GM18508 (cell line): ENCODE measurements at regions not wholly inside any gene's neighbourhood (a gene's known extent, or its start where the extent isn't known, plus 50 kb on each side); places are given as distances from the start of the nearest gene placed in this dataset.
"Not testable (repeated sequence)": the region's sequence is repeated elsewhere in the genome, so short reads cannot be mapped to it uniquely, and the experiment has no call there.

Experiments used
- ATAC-seq: cut with Tn5 transposase; IDR thresholded peaks from one replicate; pipeline ENCODE4 v1.9.1; 2021; ENCODE audit warnings: moderate number of reproducible peaks; ENCODE audit not compliant: insufficient read depth, unreplicated experiment

- ATAC-seq = no peak
Observed at GRCh38 chr5:66408576-66408975, 187.6 kb upstream of the MAST4 start.

GRCh38 chr5:66410122-66410521, 186.1 kb upstream of the MAST4 start:
- no peak for ATAC-seq

GRCh38 chr5:66411701-66412100, 184.5 kb upstream of the MAST4 start:
- ATAC-seq = no peak

- no peak for ATAC-seq
Observed at GRCh38 chr5:66413931-66414330, 182.3 kb upstream of the MAST4 start.

- ATAC-seq = no peak
Observed at GRCh38 chr5:66415208-66415607, 181.0 kb upstream of the MAST4 start.

GRCh38 chr5:66416698-66417097, 179.5 kb upstream of the MAST4 start:
- no peak for ATAC-seq

GRCh38 chr5:66417781-66418180, 178.4 kb upstream of the MAST4 start:
- no peak for ATAC-seq

GRCh38 chr5:66423484-66423883, 172.7 kb upstream of the MAST4 start:
- ATAC-seq = no peak

GRCh38 chr5:66425842-66426241, 170.4 kb upstream of the MAST4 start:
- ATAC-seq = no peak

- ATAC-seq = no peak
Observed at GRCh38 chr5:66426259-66427138, 169.7 kb upstream of the MAST4 start.

- ATAC-seq = no peak
Observed at GRCh38 chr5:66427139-66427442, 169.1 kb upstream of the MAST4 start.

- no peak for ATAC-seq
Observed at GRCh38 chr5:66436721-66437120, 159.5 kb upstream of the MAST4 start.

- ATAC-seq = no peak
Observed at GRCh38 chr5:66438087-66438486, 158.1 kb upstream of the MAST4 start.

- no peak for ATAC-seq
Observed at GRCh38 chr5:66438696-66439095, 157.5 kb upstream of the MAST4 start.

GRCh38 chr5:66440202-66440680, 156.0 kb upstream of the MAST4 start:
- ATAC-seq = peak; percentile 83

- ATAC-seq = no peak
Observed at GRCh38 chr5:66441351-66441750, 154.8 kb upstream of the MAST4 start.

- ATAC-seq = no peak
Observed at GRCh38 chr5:66442951-66443445, 153.2 kb upstream of the MAST4 start.

GRCh38 chr5:66443462-66444130, 152.6 kb upstream of the MAST4 start:
- no peak for ATAC-seq

GRCh38 chr5:66448070-66448469, 148.1 kb upstream of the MAST4 start:
- not testable (repeated sequence) for ATAC-seq

- no peak for ATAC-seq
Observed at GRCh38 chr5:66450237-66450636, 146.0 kb upstream of the MAST4 start.

- no peak for ATAC-seq
Observed at GRCh38 chr5:66450988-66451387, 145.2 kb upstream of the MAST4 start.

GRCh38 chr5:66452109-66452508, 144.1 kb upstream of the MAST4 start:
- no peak for ATAC-seq
